GM12878 (cell line): ENCODE measurements at regions not wholly inside any gene's neighbourhood (a gene's known extent, or its start where the extent isn't known, plus 50 kb on each side); places are given as distances from the start of the nearest gene placed in this dataset.

ENCODE experiments used
- ATAC-seq: fragments of 200-7000 bp; cut with Tn5 transposase; 3 replicates; pipeline ENCODE4 v1.9.1; 2020; ENCODE audit warnings: mild to moderate bottlenecking, moderate library complexity
- BruUV-seq: library from RNA; stranded (reverse); fragments of 400-500 nt; replicated peaks from 2 replicates; lab custom pipeline; 2021; lab: Mats Ljungman, UMichigan
- CTCF ChIA-PET: fragments of 300-600 bp; sonication (Branson Sonifier 250); formaldehyde crosslinking; extraction: SDS; loops from one replicate; lab custom pipeline; 2021; ENCODE audit warnings: inconsistent platforms; lab: Yijun Ruan, JAX
- POLR2A ChIA-PET: fragments of 350-600 bp; formaldehyde crosslinking; extraction: SDS; loops from one replicate; lab custom pipeline; 2021; ENCODE audit warnings: inconsistent platforms; lab: Charles Lee
- RAD21 ChIA-PET: fragments of 300-600 bp; sonication (Branson Sonifier 250); formaldehyde crosslinking; loops from one replicate; lab custom pipeline; 2023; ENCODE audit warnings: antibody characterized with exemption; ENCODE audit not compliant: unreplicated experiment; lab: Charles Lee
- SMC1A ChIA-PET: fragments of 300-600 bp; sonication (Branson Sonifier 250); formaldehyde crosslinking; loops from one replicate; lab custom pipeline; 2023; ENCODE audit not compliant: unreplicated experiment, uncharacterized antibody; lab: Charles Lee
- DNase-seq: peaks from one replicate; pipeline ENCODE4 v3.0.0-alpha.2; 2011; ENCODE audit warnings: low read depth, low spot score
- FAIRE-seq: peaks from 3 replicates; lab custom pipeline; 2011; peaks lifted over from hg19 to GRCh38; lab: Jason Lieb, UNC
- H2AFZ ChIP-seq: 2 replicates; pipeline ENCODE4 v1.6.0; 2011; ENCODE audit warnings: low read depth, low read length, control low read depth; ENCODE audit not compliant: control insufficient read depth
- H3K27ac ChIP-seq: 2 replicates; pipeline ENCODE4 v1.5.1; 2011; ENCODE audit warnings: control low read depth; ENCODE audit not compliant: control insufficient read depth, insufficient read depth
- H3K27me3 ChIP-seq, 2 experiments: replicated peaks in 1 of 2; 2 replicates each; pipeline versions ENCODE4 v1.6.0 to v1.6.1; 2011; ENCODE audit warnings: low read length in 1 of 2; ENCODE audit not compliant: control insufficient read depth in 2 of 2, insufficient read depth in 2 of 2
- H3K36me3 ChIP-seq, 2 experiments: 2 replicates each; pipeline ENCODE4 v1.5.1; 2011; ENCODE audit warnings: low read length in 1 of 2; ENCODE audit not compliant: control insufficient read depth in 2 of 2, insufficient read depth in 2 of 2
- H3K4me1 ChIP-seq: 2 replicates; pipeline ENCODE4 v1.6.1; 2011; ENCODE audit warnings: mild to moderate bottlenecking, low read length, moderate library complexity, mixed read lengths; ENCODE audit not compliant: control insufficient read depth, insufficient read depth
- H3K4me2 ChIP-seq: 2 replicates; pipeline ENCODE4 v1.6.0; 2011; ENCODE audit warnings: control low read depth; ENCODE audit not compliant: control insufficient read depth, insufficient read depth
- H3K4me3 ChIP-seq: fragments of 200-600 bp; sonication (generic); 2 replicates; pipeline ENCODE4 v1.5.1; 2016
- H3K79me2 ChIP-seq: 2 replicates; pipeline ENCODE4 v1.6.0; 2011; ENCODE audit warnings: low read length; ENCODE audit not compliant: control insufficient read depth, insufficient read depth
- H3K9ac ChIP-seq: 2 replicates; pipeline ENCODE4 v1.8.0; 2011; ENCODE audit warnings: low read length, control low read depth, mixed read lengths; ENCODE audit not compliant: control insufficient read depth, insufficient read depth
- H3K9me3 ChIP-seq: replicated peaks from 3 replicates; pipeline ENCODE4 v1.5.1; 2011; ENCODE audit warnings: mild to moderate bottlenecking, low read length; ENCODE audit not compliant: control insufficient read depth, insufficient read depth
- H4K20me1 ChIP-seq: 2 replicates; pipeline ENCODE4 v1.6.0; 2011; ENCODE audit not compliant: control insufficient read depth, insufficient read depth
- BHLHE40 ChIP-seq, 2 experiments: fragments of 450-650 bp in 1 of 2; IDR thresholded peaks; 2 replicates each; pipeline ENCODE4 v1.6.1; 2011 to 2017; ENCODE audit warnings: low read depth in 2 of 2, borderline replicate concordance in 1 of 2, improper control_type of control experiment in 1 of 2, low read length in 1 of 2, mild to moderate bottlenecking in 1 of 2
- BRCA1 ChIP-seq: IDR thresholded peaks from 2 replicates; pipeline ENCODE4 v1.6.1; 2011; ENCODE audit warnings: low read depth, low read length, improper control_type of control experiment
- CHD2 ChIP-seq: IDR thresholded peaks from 2 replicates; pipeline ENCODE4 v1.6.1; 2011; ENCODE audit warnings: low read depth, low read length, improper control_type of control experiment, borderline replicate concordance
- DPF2 ChIP-seq: fragments of 450-650 bp; IDR thresholded peaks from 2 replicates; pipeline ENCODE4 v1.6.1; 2017; ENCODE audit warnings: mild to moderate bottlenecking
- MEF2A ChIP-seq: IDR thresholded peaks from 2 replicates; pipeline ENCODE4 v1.6.1; 2011; ENCODE audit warnings: low read depth, mild to moderate bottlenecking, low read length, moderate library complexity; ENCODE audit not compliant: insufficient read depth
- MTA2 ChIP-seq: fragments of 450-650 bp; IDR thresholded peaks from 2 replicates; pipeline ENCODE4 v1.6.1; 2016; ENCODE audit warnings: low read depth, mild to moderate bottlenecking, moderate library complexity
- NFYB ChIP-seq: IDR thresholded peaks from 2 replicates; pipeline ENCODE4 v1.6.1; 2011; ENCODE audit warnings: low read depth, mild to moderate bottlenecking, low read length, improper control_type of control experiment, moderate library complexity; ENCODE audit not compliant: insufficient read depth
- PML ChIP-seq: IDR thresholded peaks from 2 replicates; pipeline ENCODE4 v1.6.1; 2012; ENCODE audit warnings: low read length, inconsistent platforms
- SUZ12 ChIP-seq: fragments of 200-600 bp; sonication (generic); IDR thresholded peaks from one replicate; pipeline ENCODE4 v1.6.1; 2018; ENCODE audit warnings: antibody characterized with exemption, mild to moderate bottlenecking; ENCODE audit not compliant: unreplicated experiment
- TARDBP ChIP-seq: IDR thresholded peaks from 2 replicates; pipeline ENCODE4 v1.6.1; 2016; ENCODE audit warnings: borderline replicate concordance
- USF1 ChIP-seq: IDR thresholded peaks from 2 replicates; pipeline ENCODE4 v1.6.1; 2011; ENCODE audit warnings: borderline replicate concordance, low read depth, mild to moderate bottlenecking, moderate library complexity, mixed read lengths, low read length; ENCODE audit not compliant: insufficient read depth; ENCODE audit errors: extremely low read length
- USF2 ChIP-seq: IDR thresholded peaks from 2 replicates; pipeline ENCODE4 v1.6.1; 2011; ENCODE audit warnings: low read depth, low read length, improper control_type of control experiment, borderline replicate concordance
- WGBS: methylation state at CpG from one replicate; pipeline ENCODE4 v1.1.6; 2016; ENCODE audit warnings: low lambda C conversion rate; ENCODE audit not compliant: insufficient replicate concordance, insufficient coverage; ENCODE audit errors: missing lambda C conversion rate; 5-methylcytosine and 5-hydroxymethylcytosine counted together
- in situ Hi-C: fragments of 300-500 bp; cut with MboI; formaldehyde crosslinking; loops from 9 replicates; pipeline ENCODE4 v1.14.3; 2018; ENCODE audit warnings: mixed read lengths
- intact Hi-C: fragments of 100-400 bp; cut with micrococcal nuclease; formaldehyde crosslinking; loops from one replicate; pipeline ENCODE4 v1.14.2; 2022; ENCODE audit not compliant: unreplicated experiment
- TF ChIP-seq, protein P1 (sequence below): IDR thresholded peaks from 2 replicates; pipeline ENCODE4 v1.6.1; 2012; ENCODE audit warnings: improper control_type of control experiment, low read depth, low read length; ENCODE audit not compliant: insufficient replicate concordance
- TF ChIP-seq, protein P2 (sequence below): fragments of 450-650 bp; IDR thresholded peaks from 2 replicates; pipeline ENCODE4 v1.6.1; 2016; ENCODE audit warnings: mild to moderate bottlenecking

DNA sequence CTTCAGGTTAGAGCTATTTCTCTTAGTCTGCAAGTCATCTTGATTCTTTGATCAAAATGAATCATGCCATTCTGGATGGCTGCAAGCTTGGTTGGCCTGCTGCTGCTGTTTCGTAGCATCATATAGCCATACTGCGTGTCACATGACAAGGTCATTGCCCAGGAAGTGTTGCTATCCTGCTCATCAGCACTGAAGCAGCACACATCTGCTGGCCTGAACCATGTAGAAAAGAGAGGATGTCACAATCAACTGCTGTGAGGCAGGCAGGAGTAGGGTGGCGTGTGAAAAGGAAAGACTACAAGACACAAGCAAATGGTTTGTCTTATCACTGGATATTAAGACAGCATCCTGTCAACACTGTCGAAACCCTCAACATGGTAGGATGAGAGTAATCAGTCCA, 376.7 kb upstream of the RORB start:
- ATAC-seq (no peak), DNase-seq (no peak), FAIRE-seq (no peak)
- Histone ChIP-seq H3K27me3 (no peaks in the 10 kb centered on the region), H2AFZ (no peak overlapping the region), H3K9me3 (no peaks in the 10 kb centered on the region), H3K4me2 (no peak overlapping the region), H3K9ac (no peak overlapping the region), H3K36me3 (no peaks in the 10 kb centered on the region), H4K20me1 (no peaks in the 10 kb centered on the region), H3K4me3 (no peak overlapping the region), H3K4me1 (no peaks in the 10 kb centered on the region), H3K27ac (no peak overlapping the region), H3K79me2 (no peaks in the 10 kb centered on the region)
- SMC1A ChIA-PET, result no interaction called here
- CTCF ChIA-PET, result interaction anchor here (0.6 kb wide), 1 partner anchor 298 kb away, joined by 3 read pairs; no protein-coding TSS in a partner anchor
- POLR2A ChIA-PET, result no interaction called here
- RAD21 ChIA-PET, result no interaction called here
- intact Hi-C loops (no loop called here), in situ Hi-C loops (no loop called here)
- WGBS, result 19% methylated on average over 4 of the region's 4 CpGs
- no TSS peak for BruUV-seq
- TF ChIP-seq, protein P1, sequence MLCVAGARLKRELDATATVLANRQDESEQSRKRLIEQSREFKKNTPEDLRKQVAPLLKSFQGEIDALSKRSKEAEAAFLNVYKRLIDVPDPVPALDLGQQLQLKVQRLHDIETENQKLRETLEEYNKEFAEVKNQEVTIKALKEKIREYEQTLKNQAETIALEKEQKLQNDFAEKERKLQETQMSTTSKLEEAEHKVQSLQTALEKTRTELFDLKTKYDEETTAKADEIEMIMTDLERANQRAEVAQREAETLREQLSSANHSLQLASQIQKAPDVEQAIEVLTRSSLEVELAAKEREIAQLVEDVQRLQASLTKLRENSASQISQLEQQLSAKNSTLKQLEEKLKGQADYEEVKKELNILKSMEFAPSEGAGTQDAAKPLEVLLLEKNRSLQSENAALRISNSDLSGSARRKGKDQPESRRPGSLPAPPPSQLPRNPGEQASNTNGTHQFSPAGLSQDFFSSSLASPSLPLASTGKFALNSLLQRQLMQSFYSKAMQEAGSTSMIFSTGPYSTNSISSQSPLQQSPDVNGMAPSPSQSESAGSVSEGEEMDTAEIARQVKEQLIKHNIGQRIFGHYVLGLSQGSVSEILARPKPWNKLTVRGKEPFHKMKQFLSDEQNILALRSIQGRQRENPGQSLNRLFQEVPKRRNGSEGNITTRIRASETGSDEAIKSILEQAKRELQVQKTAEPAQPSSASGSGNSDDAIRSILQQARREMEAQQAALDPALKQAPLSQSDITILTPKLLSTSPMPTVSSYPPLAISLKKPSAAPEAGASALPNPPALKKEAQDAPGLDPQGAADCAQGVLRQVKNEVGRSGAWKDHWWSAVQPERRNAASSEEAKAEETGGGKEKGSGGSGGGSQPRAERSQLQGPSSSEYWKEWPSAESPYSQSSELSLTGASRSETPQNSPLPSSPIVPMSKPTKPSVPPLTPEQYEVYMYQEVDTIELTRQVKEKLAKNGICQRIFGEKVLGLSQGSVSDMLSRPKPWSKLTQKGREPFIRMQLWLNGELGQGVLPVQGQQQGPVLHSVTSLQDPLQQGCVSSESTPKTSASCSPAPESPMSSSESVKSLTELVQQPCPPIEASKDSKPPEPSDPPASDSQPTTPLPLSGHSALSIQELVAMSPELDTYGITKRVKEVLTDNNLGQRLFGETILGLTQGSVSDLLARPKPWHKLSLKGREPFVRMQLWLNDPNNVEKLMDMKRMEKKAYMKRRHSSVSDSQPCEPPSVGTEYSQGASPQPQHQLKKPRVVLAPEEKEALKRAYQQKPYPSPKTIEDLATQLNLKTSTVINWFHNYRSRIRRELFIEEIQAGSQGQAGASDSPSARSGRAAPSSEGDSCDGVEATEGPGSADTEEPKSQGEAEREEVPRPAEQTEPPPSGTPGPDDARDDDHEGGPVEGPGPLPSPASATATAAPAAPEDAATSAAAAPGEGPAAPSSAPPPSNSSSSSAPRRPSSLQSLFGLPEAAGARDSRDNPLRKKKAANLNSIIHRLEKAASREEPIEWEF, result no peak
- TF ChIP-seq, protein P2, sequence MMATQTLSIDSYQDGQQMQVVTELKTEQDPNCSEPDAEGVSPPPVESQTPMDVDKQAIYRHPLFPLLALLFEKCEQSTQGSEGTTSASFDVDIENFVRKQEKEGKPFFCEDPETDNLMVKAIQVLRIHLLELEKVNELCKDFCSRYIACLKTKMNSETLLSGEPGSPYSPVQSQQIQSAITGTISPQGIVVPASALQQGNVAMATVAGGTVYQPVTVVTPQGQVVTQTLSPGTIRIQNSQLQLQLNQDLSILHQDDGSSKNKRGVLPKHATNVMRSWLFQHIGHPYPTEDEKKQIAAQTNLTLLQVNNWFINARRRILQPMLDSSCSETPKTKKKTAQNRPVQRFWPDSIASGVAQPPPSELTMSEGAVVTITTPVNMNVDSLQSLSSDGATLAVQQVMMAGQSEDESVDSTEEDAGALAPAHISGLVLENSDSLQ, result no peak
- no peak for TF ChIP-seq CHD2
- no peak for TF ChIP-seq MTA2
- TF ChIP-seq SUZ12, result no peak
- TF ChIP-seq BRCA1, result no peak
- no peak for TF ChIP-seq PML
- no peak for TF ChIP-seq USF1
- no peak for TF ChIP-seq BHLHE40 (IDR thresholded peaks at IDR 0.05; ENCODE audit: borderline replicate concordance in 1 of 2, low read depth in 2 of 2, low read length in 1 of 2)
- TF ChIP-seq USF2, result no peak
- TF ChIP-seq DPF2, result no peak
- TF ChIP-seq NFYB, result no peak
- no peak for TF ChIP-seq TARDBP
- no peak for TF ChIP-seq MEF2A
